Endodermal cell (in vitro differentiated cells): ENCODE measurements at regions not wholly inside any gene's neighbourhood (a gene's known extent, or its start where the extent isn't known, plus 50 kb on each side); places are given as distances from the start of the nearest gene placed in this dataset.

Experiments
- DNase-seq: peaks from one replicate; pipeline ENCODE4 v3.0.0-alpha.2; 2017
- H3K27ac ChIP-seq: 2 replicates; pipeline ENCODE4 v1.5.1; 2013; ENCODE audit warnings: mild to moderate bottlenecking, low read depth, low read length, moderate library complexity
- H3K27me3 ChIP-seq: 2 replicates; pipeline ENCODE4 v1.6.1; 2013; ENCODE audit warnings: mild to moderate bottlenecking, low read length, moderate library complexity; ENCODE audit not compliant: insufficient read depth, control insufficient read depth, poor library complexity, severe bottlenecking
- H3K36me3 ChIP-seq: 2 replicates; pipeline ENCODE4 v1.7.0; 2013; ENCODE audit warnings: mild to moderate bottlenecking, low read length, moderate library complexity; ENCODE audit not compliant: control insufficient read depth, insufficient read depth
- H3K4me1 ChIP-seq: one replicate; pipeline ENCODE4 v1.7.0; 2013; ENCODE audit warnings: low read length; ENCODE audit not compliant: control insufficient read depth, insufficient read depth
- H3K4me3 ChIP-seq: 2 replicates; pipeline ENCODE4 v1.5.1; 2013; ENCODE audit warnings: mild to moderate bottlenecking, low read length, moderate library complexity
- H3K9ac ChIP-seq: 2 replicates; pipeline ENCODE4 v1.6.1; 2013; ENCODE audit warnings: mild to moderate bottlenecking, low read length, moderate library complexity; ENCODE audit not compliant: poor library complexity, severe bottlenecking; ENCODE audit errors: extremely low read depth
- H3K9me3 ChIP-seq: 2 replicates; pipeline ENCODE4 v1.6.1; 2013; ENCODE audit warnings: mild to moderate bottlenecking, low read length, moderate library complexity; ENCODE audit not compliant: control insufficient read depth
- H3K27ac Mint-ChIP-seq: 2 replicates; pipeline ENCODE4 v1.8.0; 2020; ENCODE audit warnings: mixed read lengths
- H3K27me3 Mint-ChIP-seq: 2 replicates; pipeline ENCODE4 v1.8.0; 2021; ENCODE audit warnings: mild to moderate bottlenecking, mixed read lengths; ENCODE audit not compliant: insufficient read depth
- H3K36me3 Mint-ChIP-seq: 2 replicates; pipeline ENCODE4 v1.8.0; 2020; ENCODE audit warnings: low read depth, mixed read lengths
- H3K4me1 Mint-ChIP-seq: 2 replicates; pipeline ENCODE4 v1.8.0; 2020; ENCODE audit warnings: mixed read lengths
- H3K4me3 Mint-ChIP-seq: 2 replicates; pipeline ENCODE4 v1.8.0; 2020; ENCODE audit warnings: mild to moderate bottlenecking, moderate library complexity, mixed read lengths
- H3K9me3 Mint-ChIP-seq: 2 replicates; pipeline ENCODE4 v1.8.0; 2020; ENCODE audit warnings: mild to moderate bottlenecking, mixed read lengths
- WGBS, 2 experiments: methylation state at CpG; one replicate each; pipeline versions ENCODE4 v1.1.5 to v1.1.7; 2013; ENCODE audit warnings: missing lambda C conversion rate in 2 of 2, mixed read lengths in 1 of 2; ENCODE audit not compliant: insufficient coverage in 1 of 2, insufficient read length in 1 of 2; 5-methylcytosine and 5-hydroxymethylcytosine counted together
- TF ChIP-seq, protein P1 (sequence below): fragments of 200-600 bp; sonication (generic); conservative IDR thresholded peaks from 2 replicates; pipeline ENCODE4 v1.5.0; 2021; ENCODE audit warnings: antibody characterized with exemption, mild to moderate bottlenecking

DNA sequence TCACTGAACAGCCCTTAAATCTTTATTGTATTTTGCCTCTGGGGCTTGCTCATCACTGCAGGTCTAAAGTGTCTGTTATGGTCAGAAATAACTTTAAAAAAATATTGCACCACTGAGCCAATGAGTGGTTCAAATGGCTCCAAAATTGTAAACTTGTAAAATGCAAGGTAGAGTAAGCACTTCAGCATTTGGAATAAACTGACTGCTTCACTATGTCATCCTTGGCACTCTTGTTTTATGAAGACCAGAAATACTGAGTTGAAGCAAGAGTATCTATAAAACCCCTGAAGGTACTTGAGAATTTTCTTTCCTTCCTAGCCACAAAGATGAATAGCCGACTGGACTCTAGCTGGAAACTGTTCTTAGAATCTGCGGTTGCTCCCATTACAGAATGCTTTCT lies 390.3 kb upstream of the DPH6 start:
- TF ChIP-seq, protein P1, sequence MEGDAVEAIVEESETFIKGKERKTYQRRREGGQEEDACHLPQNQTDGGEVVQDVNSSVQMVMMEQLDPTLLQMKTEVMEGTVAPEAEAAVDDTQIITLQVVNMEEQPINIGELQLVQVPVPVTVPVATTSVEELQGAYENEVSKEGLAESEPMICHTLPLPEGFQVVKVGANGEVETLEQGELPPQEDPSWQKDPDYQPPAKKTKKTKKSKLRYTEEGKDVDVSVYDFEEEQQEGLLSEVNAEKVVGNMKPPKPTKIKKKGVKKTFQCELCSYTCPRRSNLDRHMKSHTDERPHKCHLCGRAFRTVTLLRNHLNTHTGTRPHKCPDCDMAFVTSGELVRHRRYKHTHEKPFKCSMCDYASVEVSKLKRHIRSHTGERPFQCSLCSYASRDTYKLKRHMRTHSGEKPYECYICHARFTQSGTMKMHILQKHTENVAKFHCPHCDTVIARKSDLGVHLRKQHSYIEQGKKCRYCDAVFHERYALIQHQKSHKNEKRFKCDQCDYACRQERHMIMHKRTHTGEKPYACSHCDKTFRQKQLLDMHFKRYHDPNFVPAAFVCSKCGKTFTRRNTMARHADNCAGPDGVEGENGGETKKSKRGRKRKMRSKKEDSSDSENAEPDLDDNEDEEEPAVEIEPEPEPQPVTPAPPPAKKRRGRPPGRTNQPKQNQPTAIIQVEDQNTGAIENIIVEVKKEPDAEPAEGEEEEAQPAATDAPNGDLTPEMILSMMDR: no peak
- no peaks in the 10 kb centered on the region for H3K27me3 Mint-ChIP-seq
- DNase-seq: no peak
- H3K27ac Mint-ChIP-seq: no peak overlapping the region
- peaks cover 9% of the 10 kb centered on the region for H3K4me1 ChIP-seq
- H3K27me3 ChIP-seq: no peaks in the 10 kb centered on the region
- H3K27ac ChIP-seq: no peak overlapping the region
- H3K36me3 Mint-ChIP-seq: no peaks in the 10 kb centered on the region
- H3K4me3 ChIP-seq: no peak overlapping the region
- 97 to 100% methylated on average over 2 of the region's 2 CpGs for WGBS, 2 experiments
- no peak overlapping the region for H3K9ac ChIP-seq
- no peaks in the 10 kb centered on the region for H3K36me3 ChIP-seq
- H3K4me1 Mint-ChIP-seq: peaks cover 6% of the 10 kb centered on the region
- H3K9me3 ChIP-seq: no peaks in the 10 kb centered on the region
- H3K9me3 Mint-ChIP-seq: no peaks in the 10 kb centered on the region
- H3K4me3 Mint-ChIP-seq: no peak overlapping the region

DNA sequence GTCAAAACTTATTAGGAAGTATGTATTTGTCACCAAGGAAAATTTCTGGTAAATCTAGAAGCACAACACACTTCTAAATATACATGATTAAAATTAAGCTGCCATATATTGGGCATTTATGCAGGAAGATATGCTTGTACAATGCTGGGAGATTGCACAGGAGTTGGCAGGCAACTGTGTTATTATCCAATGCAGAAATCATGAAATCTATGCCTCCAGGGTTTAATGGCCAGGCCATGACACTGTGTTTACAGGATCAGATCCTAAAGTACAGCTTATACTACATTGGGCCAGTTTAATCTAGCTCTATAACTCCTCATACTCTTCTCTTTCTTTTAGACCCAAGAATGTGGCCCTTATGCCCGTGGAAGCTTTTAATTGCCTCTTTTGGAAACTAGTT lies 391.4 kb upstream of the DPH6 start:
- no peak for DNase-seq
- Histone ChIP-seq H3K27ac (no peak overlapping the region), H3K4me3 (no peak overlapping the region), H3K36me3 (no peaks in the 10 kb centered on the region), H3K9me3 (no peaks in the 10 kb centered on the region), H3K4me1 (peaks cover 3% of the 10 kb centered on the region), H3K27me3 (no peaks in the 10 kb centered on the region), H3K9ac (no peak overlapping the region)
- H3K4me1 Mint-ChIP-seq: peaks cover 4% of the 10 kb centered on the region
- no peak overlapping the region for H3K4me3 Mint-ChIP-seq
- H3K27ac Mint-ChIP-seq: no peak overlapping the region
- TF ChIP-seq, protein P1: no peak
- H3K9me3 Mint-ChIP-seq: no peaks in the 10 kb centered on the region
- no peaks in the 10 kb centered on the region for H3K27me3 Mint-ChIP-seq
- 93 to 100% methylated on average over 1 of the region's 1 CpG for WGBS, 2 experiments
- no peaks in the 10 kb centered on the region for H3K36me3 Mint-ChIP-seq

DNA sequence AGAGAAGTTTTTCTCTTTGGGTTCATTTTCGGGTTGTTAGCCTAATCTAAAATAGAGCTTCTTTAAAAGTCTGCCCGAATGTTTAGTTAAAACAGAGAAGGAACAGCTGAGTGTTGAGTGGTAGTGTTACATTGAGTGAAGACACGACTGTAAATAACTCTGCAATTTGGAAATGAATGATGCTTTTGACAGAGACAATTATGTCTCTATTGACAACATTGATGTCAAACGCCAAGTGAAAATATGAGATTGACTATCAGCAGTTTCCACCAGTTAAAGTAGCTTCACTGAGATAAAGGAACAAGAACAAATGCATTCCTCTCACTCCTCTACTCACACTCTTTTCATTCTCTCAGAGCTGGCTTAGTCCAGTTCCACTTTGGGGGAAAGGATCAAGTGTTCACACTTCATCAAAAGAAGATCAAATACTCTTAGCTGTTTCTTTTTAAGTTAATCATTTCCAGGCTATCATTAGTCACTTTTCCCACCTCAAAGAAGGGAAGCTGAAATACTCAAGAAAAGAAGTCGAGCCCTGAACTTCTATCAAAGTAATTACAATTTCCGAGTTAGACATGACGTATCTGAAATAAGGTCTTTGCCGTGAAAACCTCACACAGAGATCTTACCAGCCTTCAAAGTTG lies 399.1 kb upstream of the DPH6 start:
- Mint-ChIP-seq H3K36me3 (no peaks in the 10 kb centered on the region), H3K9me3 (peaks cover 2% of the 10 kb centered on the region), H3K27me3 (no peaks in the 10 kb centered on the region), H3K4me3 (no peak overlapping the region), H3K4me1 (peaks cover 10% of the 10 kb centered on the region), H3K27ac (no peak overlapping the region)
- no peak overlapping the region for H3K27ac ChIP-seq
- H3K27me3 ChIP-seq: no peaks in the 10 kb centered on the region
- H3K4me3 ChIP-seq: no peak overlapping the region
- H3K9ac ChIP-seq: no peak overlapping the region
- TF ChIP-seq, protein P1: no peak
- no peaks in the 10 kb centered on the region for H3K36me3 ChIP-seq
- H3K9me3 ChIP-seq: no peaks in the 10 kb centered on the region
- WGBS, 2 experiments: 82 to 95% methylated on average over 5 to 8 of the region's 8 CpGs
- no peak for DNase-seq
- no peaks in the 10 kb centered on the region for H3K4me1 ChIP-seq
